GM21723 (cell line): ENCODE measurements at regions not wholly inside any gene's neighbourhood (a gene's known extent, or its start where the extent isn't known, plus 50 kb on each side); places are given as distances from the start of the nearest gene placed in this dataset.

Experiments used
- ATAC-seq: cut with Tn5 transposase; IDR thresholded peaks from one replicate; pipeline ENCODE4 v1.9.1; 2021; ENCODE audit warnings: mild to moderate bottlenecking, moderate library complexity; ENCODE audit not compliant: unreplicated experiment

DNA sequence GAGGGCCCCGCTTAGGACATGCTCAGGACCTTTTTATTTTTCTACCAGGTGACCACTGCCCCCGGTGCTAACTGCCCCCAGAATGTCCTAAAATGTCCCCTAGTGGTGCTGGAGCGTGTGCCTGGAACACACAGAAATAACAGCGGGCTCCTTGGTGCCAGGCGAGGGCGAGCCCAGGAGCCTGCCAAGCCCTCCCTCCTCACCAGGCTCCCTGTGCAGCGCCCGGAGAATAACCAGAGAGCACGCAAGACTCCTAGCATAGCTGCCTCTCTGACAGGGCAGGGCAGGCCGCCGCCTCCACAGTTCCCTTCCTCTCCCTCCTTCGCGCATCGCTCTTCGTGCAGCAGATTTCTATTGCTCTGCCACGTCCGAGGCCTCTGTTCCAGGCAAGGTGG is 84.3 kb upstream of the ZNF516 start:
- ATAC-seq: no peak

DNA sequence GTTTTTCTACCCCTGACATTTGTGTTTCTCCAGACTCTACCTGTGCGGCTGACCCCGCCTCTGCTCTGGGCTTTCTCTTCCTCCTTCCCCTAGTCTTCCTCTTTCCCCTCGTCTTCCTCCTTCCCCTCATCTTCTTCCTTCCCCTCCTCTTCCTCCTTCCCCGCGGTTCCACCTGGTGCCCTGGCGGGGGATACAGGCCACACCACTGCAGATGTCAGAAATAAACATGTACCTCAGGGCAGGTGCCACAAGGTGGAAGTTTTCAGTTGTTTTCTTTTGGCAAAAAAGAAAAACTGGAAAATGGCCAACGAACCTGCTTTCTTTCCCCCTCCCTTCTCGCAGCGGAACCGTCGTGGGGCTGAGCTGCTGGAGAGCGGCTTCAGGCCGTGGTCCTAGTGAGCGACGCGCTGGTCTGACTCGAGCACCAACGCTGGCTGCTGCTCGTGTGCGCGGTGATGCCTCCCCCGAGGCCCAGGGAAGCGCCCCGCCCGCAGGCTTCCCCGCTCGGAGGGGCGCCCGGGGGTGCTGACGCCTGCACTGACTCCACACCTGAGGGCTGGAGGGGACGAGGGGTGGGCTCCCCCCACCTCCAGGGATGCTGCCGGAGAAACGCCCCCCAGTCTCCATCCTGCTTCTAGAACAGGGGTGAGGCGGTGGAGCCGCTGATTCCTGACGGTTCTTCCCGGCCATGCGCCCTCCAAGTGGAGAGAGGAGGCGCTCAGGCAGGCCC is 83.7 kb upstream of the ZNF516 start:
- no peak for ATAC-seq

DNA sequence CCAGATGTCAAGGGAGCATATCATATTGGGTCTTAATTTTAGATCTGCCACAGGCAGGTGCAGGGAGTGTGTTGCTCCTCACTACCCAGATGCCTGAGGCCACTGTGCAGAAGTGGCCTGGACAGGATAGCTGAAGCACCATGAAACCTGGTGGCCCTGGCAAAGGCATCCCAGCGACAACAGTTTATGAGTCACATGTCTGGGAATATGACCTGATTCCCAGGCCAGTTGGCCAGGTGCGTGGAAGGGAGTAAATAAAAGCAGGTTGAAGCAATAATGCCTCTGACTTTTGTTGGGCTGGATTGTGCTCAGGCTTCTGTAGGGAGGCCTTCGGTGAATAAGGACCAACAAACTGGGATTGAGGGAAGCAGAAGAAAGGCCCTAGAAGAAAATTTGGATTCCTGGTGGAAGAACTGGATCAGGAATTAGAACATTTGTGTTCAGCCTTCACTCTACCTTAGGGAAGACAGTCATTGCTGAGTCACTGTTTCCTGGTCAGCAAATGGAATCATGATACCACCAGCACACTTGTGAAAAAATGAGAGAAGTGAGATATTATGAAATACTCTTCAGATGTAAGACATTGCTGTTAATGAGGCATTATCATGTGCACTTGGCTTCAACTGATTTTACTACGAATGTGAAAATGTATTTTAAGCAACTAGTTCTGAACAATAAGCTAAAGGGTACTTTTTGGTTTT is 78.4 kb upstream of the ZNF516 start:
- no peak for ATAC-seq

DNA sequence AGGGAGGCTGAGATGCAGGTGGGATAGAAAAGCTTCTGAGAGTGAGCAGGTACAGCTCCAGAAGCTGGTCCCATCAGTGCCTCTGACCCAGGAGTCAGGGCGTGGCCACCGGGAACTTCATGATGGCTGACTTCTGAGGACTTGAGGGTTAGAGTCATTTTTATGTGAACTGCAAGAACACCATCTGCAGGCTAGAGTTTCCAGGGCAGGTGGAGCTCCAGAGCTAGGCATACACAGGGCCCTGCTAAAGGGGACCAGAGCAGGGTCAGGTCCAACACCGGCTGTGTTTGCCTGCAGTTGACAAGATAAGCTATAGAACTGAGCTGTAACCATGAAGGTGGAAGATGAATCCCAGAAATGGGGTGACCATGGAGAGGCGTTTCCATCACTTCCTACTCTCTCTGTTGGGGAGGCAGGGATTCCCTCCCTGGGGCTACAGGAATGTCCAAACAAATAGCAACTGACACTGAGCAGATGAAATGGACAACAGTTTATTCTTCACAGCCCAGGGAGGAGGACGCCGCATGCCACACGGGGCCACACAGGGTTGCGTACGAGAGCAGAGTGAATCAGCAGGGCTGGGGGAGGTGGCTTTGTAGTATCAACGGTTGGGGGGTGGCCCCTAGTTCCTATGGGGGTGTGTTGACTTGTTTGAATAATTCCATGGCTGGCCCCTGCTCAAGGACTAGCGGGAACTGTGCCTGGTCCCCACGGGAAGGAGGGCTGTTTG is 77.6 kb upstream of the ZNF516 start:
- ATAC-seq: no peak

DNA sequence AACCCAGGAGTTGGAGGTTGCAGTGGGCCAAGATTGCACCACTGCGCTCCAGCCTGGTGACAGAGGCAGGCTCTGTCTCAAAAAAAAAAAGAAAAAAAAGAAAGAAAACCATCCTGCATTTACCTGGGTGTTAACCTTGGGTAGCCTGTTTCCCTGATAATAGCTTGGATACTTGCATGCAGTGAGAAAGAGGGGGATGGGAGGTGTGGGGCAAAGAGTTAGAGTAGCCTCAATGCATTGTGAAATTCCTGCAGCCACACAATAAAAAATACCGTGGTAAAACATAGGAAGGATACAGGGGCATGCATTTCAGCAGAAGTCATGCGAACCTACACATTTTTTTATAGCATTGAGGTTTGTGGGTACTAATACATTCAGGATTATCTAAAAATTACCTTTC is 76.6 kb upstream of the ZNF516 start:
- ATAC-seq: no peak

DNA sequence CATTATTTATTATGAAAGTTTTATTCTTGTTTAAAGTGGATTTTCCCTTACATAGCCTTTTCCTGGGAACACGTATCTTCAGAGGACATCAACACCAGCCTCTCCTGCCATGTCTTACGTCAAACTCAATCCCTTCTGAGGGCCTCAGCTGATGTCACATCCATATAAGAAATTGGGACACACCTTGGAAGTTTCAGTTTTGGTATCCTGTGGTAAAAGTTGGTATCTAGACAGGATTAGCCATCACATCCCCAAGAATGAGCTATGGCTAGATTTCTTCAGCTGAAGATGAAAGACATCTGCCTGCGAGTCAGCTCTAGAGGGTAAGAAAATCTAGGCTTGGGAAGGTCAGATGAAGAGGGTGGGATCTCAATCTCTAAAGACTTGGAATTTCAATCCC is 75.8 kb upstream of the ZNF516 start:
- no peak for ATAC-seq

DNA sequence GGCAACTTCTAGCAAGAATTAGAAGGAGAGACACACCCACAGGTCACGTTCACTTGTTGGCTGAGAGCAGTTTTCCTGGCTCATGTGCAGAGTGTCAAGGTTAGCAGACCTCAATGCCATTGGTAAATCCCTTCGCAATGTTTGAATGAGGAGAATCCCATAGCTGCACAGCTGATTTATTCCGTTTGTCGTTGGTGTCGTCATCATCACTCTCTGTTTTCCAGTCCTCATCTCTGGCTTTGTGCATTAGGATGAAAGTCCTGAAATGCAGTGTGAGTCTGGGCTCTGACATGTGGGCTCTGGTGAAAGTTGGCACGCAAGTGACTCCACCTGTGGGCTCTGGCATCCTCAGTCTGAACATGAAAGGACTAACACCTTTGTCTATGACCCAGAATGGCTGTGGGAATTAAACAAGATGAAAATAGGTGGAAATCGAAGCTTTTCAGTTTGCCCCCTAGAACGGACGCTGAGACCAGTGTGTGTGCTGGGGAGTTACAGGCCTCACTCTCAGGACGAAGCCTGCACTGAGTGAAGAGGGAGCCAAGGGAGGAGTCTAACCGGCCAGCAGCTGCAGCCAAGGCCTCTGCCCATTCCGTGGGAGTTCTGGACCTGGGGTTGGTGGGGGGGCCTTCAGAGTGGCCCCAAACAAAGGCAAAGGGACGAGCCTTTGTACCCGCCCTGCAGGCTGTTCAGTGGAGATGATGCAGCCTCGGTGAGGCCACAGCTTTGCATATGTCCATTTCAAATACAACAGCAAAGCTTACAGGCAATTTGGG is 74.8 kb upstream of the ZNF516 start:
- ATAC-seq: no peak

DNA sequence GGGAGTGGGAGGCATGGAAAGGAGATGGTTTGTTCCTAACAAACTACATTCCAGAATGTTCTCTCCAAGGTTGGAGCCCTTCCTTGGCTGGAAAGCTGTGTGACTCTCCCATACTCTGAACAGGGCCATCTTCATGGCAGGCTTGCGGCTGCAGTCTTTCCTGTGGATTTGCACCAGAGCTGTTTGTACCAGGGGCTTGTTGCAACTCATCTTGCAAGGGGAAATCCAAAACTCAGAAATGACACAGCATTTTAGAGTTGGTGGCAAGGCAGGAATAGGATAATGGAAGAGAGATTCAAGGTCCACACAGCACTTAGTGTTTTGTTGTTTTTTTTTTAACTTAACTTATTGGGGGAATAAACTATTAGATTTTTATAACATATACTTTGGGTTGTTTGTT is 73.7 kb upstream of the ZNF516 start:
- ATAC-seq: no peak

DNA sequence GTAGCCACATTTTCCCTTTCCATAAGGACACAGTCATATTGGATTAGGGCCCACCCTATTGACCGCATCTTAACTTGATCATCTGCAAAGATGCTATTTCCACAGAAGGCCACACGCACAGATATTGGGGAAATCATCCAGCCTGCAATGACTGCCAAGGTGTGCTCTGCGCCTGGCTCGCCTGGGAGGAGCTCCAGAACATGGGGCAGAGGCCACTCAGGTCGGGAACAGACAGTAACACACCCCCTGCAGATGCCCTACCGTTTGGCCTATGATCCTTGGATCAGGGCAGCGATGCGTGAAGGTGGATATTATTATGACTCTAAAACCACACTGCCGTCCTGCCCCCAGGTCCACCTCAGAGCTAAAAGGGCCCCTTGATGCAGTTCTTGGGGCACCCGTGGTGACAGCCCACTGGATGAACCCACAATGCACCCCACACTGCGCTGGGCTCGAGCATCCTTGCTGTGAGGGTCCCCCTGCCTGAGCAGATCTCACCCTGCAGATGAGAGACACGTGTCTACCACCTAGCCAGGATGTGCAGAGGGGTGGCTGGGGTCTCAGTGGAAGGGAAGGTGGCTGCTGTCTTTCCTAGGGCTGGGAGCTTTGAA is 72.9 kb upstream of the ZNF516 start:
- ATAC-seq: no peak

DNA sequence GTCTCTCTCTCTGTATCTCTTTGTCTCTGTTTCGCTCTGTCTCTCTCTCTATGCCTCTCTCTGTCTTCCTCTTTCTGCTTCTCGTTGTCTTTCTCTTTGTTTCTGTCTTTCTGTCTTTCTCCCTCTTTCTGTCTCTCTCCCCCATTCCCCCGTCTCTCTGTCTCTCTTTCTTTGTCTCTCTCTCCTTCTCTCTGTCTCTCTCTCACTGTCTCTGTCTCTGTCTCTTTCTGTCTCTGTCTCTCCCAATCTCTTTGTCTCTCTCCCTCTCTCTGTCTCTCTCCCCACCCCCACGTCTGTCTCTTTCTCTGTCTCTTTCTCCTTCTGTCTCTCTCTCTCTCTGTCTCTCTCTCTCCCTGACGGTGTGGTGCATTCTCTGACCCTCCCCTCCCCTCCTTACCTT is 71.9 kb upstream of the ZNF516 start:
- ATAC-seq: no peak

DNA sequence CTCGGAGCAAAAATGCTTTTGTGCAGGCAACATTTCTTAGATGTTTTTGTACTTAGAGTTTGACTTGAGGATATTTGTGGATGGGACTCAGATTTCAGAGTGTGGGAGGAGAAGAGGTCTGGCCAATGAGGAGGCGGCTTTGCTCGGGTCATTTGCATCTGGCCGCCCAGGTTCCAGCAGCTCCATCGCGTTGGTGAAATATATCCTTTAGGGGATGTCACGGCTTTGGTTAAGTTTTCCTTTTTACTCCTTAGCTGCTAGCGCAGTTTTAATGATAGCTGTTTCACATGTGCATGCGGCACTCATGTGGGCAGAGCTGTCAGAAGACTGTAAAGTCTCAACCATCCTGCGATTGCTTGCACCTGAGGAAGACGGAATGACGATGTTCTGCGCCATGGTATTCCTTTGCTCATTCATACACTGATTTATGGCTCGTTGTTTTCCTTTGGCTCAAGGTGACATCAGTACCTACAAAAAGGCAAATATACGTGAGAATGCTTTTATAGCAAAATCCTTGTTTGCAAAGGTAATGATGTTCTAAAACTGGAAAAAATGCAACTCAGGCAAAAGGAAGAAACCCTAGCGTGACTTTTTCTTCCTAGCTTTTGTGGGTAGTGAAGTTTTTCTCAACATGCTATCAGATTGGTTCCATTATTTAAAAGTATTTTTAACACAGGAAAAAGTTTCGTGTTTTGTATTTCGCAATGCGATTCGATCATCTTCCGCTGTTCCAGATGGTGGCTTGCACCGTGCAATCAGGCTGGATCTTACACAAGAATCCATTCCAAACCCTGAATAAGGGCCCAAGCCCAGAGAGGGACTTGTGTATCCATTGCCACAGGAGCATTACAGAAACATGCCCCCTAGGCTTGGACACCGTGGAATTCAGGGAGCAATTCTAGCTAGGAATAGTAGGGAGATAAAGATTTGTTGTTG is 70.5 kb upstream of the ZNF516 start:
- no peak for ATAC-seq

DNA sequence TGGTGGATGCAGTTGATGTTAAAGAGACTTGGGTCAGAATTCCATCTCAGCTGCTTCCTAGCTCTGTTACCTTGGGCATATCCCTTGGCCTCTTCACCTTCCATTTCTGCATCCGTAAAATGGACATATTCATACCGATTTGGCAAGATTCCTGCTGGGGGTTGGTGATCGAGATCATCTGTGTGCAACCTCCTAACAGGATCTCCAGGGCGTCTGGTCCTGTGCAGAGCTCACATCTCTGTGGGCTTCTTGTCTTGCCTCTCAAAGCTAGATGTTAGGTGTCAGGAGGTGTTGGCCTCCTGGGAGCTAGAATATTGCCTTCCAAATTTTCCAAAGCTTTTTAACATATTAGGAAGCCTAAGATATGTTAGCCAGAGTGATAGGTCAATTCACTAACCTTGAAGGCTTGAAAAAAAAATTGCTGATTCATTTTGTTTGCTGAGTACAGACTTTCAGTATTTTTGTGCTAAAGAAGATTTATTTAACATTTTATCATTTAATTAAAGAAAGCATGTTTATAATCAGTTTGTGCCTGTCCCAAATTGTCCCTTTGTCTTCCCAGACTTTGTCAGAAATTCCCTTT is 69.7 kb upstream of the ZNF516 start:
- ATAC-seq: no peak

DNA sequence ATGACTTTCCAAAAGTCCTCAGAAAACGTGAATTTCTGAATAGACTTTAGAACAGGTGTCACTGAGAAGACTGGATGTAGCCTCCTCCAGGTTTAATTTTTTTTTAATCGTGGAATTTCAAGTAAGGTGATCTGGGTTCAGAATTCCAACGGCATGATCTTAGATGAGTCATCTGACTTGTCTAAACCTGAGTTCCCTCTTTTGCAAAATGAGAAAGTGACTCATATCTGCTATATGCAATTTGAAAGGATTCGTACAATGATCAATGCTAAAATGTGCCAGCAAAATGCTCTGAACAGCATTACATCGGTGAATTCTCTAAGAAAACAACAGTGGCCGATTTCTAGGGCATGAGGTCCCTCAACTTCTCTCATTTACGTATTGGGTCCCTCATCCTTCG is 69.1 kb upstream of the ZNF516 start:
- ATAC-seq: no peak

DNA sequence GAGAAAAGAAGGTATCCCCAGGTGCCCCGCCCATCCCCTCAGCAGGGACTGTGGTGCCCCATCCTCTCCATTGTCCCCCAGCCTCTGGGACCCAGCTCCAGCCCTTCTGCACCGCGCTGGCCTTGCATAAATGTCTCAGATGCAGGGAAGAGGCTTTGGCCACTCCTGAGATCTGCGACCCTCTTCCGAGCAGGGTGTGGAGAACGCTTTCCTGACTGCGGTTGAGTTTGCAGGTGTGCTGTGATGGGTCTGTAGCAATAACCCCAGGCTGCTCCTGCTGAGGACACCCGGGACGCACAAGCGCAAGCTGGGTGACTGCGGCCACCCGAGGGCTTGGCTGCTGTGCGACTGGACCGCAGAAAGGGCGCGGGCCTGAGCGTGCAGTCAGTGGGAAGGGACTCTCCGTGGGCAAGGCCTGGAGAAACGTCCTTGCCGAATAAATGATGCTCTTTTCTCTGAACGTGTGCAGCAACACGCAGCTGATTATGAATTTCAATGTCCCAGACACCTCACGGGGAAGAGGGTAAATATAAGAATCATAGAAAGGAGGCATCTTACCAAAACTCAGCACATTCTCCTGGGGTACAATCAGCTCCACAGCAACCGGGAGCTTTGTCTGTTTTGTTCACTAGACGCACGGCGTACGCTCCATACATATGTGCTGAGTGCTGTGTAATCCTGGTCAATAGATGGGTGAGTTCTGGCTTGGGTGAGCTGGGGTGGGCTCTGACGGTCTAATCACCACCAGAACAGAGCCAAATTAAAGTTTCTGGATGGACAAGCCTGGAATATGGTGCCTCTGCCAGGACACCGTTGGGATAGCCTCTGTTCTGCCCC is 67.5 kb upstream of the ZNF516 start:
- ATAC-seq: no peak

DNA sequence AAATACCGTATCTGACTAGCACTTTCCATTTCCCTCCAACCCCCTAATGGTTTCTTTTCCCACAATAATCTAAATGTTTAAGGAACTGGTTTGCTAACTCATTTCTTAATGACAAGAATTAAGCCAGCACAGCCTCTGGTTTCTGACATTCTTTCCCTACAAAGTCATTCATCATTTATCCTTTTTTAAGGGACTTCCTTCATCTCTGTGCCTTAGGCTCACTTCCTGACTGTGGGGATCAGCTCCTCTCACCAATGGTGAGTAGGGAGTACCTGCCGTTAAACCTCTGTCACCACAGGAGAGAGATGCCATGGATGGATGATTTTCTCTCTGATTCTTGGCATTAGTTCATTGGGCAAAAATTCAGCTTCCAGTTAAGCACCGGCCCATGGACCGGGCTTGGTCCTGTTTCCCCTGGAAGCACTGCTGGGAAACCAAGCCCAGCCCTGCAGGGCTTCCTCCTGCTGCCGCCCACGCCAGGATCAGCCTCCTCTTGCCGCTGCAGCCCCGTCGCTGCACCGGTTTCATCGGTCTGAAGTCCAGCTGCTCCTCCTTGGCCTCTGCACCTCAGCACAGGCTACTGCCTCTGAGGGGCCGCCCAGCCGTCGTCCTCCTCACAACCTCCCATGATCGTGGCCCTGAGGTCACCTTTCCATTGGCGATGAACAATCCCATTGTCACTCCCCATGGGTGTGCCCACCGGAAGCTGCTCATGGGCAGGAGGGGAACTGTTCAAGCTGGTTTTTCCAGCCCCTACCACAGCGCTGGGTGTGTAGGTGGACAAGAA is 64.0 kb upstream of the ZNF516 start:
- ATAC-seq: no peak

DNA sequence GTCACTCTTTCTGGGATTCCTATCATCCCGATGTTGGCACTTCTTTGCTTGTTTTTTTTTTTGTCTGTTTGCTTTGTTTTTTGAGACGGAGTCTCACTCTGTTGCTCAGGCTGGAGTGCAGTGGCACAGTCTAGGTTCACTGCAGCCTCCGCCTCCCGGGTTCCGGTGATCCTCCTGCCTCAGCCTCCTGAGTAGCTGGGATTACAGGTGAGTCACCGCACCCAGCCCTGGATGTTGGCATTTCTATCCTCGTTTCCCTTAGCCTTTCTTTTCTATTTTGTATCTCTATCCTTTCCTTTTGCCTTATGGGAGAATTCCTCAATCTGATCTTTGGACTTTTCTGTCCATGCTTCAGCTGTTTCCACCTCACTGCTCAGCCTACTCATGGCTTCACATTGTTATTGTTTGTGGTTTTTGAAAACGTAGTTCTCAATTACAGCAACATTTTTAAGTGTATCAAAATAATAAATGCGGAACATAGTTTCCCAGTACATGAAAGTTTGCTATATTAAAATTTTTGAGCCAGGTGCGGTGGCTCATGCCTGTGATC is 62.1 kb upstream of the ZNF516 start:
- no peak for ATAC-seq

DNA sequence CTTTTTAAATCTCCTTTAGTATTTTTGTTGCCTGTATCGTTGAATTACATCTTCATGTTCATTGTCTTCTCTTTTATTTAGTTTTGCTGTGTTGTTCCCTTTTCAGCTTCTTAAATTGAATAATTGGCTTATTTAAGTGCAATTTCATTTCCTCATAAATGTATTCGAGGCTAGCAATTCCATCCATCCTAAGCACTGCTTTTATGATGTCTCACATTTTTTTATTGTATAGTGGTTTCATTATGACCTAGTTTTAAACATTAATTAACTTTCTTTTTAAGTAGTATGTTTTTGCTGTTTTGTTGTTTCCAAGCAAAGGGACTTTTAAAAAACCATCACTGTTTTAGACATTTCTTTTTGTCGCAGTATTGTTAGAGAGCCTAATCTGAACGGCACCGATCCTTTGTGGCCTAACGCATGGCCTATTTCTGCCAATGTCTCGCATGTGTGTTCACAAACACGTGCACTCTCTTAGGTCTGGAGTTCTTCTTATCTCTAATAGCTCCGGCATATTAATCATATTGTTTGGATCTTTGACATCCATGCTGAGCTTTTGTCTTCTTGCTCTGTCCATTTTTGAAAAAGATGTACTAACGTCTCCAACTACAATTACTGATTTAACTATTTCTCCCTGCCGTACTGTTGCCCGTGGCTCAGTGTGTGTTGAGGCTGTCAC is 59.6 kb upstream of the ZNF516 start:
- no peak for ATAC-seq
